Activated CD8-positive, alpha-beta T cell treated with anti-CD3 and anti-CD28 coated beads, Interleukin-2, amount 10 ng/mL, durations not matched to agents 7 days and 5 days (primary cell): ENCODE measurements at regions not wholly inside any gene's neighbourhood (a gene's known extent, or its start where the extent isn't known, plus 50 kb on each side); places are given as distances from the start of the nearest gene placed in this dataset.

Experiments
- ATAC-seq: fragments of 150-1000 bp; cut with Tn5 transposase; one replicate; pipeline ENCODE4 v1.10.0; 2021; ENCODE audit warnings: moderate library complexity
- CTCF ChIA-PET: fragments of 350-600 bp; sonication (Branson Sonifier 250); formaldehyde crosslinking; loops from one replicate; lab custom pipeline; 2021; ENCODE audit warnings: antibody characterized with exemption; lab: Charles Lee
- POLR2A ChIA-PET: fragments of 350-600 bp; sonication (Branson Sonifier 250); formaldehyde crosslinking; loops from one replicate; lab custom pipeline; 2021; ENCODE audit warnings: antibody characterized with exemption; lab: Charles Lee
- DNase-seq: peaks from one replicate; pipeline ENCODE4 v3.0.0-alpha.2; 2020
- H3K27ac Mint-ChIP-seq: one replicate; pipeline ENCODE4 v1.8.0; 2021; ENCODE audit warnings: mild to moderate bottlenecking, mixed read lengths
- H3K27me3 Mint-ChIP-seq: one replicate; pipeline ENCODE4 v1.8.0; 2021; ENCODE audit warnings: low read depth, mixed read lengths
- H3K36me3 Mint-ChIP-seq: one replicate; pipeline ENCODE4 v1.8.0; 2021; ENCODE audit warnings: low read depth, mixed read lengths
- H3K4me1 Mint-ChIP-seq: one replicate; pipeline ENCODE4 v1.8.0; 2021; ENCODE audit warnings: low read depth, mixed read lengths
- H3K4me3 Mint-ChIP-seq: one replicate; pipeline ENCODE4 v1.8.0; 2021; ENCODE audit warnings: mild to moderate bottlenecking, mixed read lengths
- H3K9me3 Mint-ChIP-seq: one replicate; pipeline ENCODE4 v1.8.0; 2022; ENCODE audit warnings: mixed read lengths; ENCODE audit not compliant: insufficient read depth

GRCh38 chr9:28050941-28051340, 477.7 kb upstream of the C9orf72 start:
- POLR2A ChIA-PET: no interaction called here
- CTCF ChIA-PET: no interaction called here
- DNase-seq (no peak), ATAC-seq (no peak)
- Mint-ChIP-seq H3K27me3 (no peaks in the 10 kb centered on the region), H3K27ac (no peak overlapping the region), H3K4me1 (no peaks in the 10 kb centered on the region), H3K36me3 (no peaks in the 10 kb centered on the region), H3K9me3 (no peaks in the 10 kb centered on the region), H3K4me3 (no peak overlapping the region)

- Mint-ChIP-seq H3K27me3 (no peaks in the 10 kb centered on the region), H3K27ac (no peak overlapping the region), H3K4me1 (no peaks in the 10 kb centered on the region), H3K36me3 (no peaks in the 10 kb centered on the region), H3K4me3 (no peak overlapping the region), H3K9me3 (no peaks in the 10 kb centered on the region)
- ChIA-PET POLR2A (no interaction called here), CTCF (no interaction called here)
- ATAC-seq (no peak), DNase-seq (no peak)
Measured at GRCh38 chr9:28051559-28052503, 478.6 kb upstream of the C9orf72 start.

- H3K4me3 Mint-ChIP-seq: no peak overlapping the region
- CTCF ChIA-PET: no interaction called here
- H3K9me3 Mint-ChIP-seq: no peaks in the 10 kb centered on the region
- H3K36me3 Mint-ChIP-seq: no peaks in the 10 kb centered on the region
- no peaks in the 10 kb centered on the region for H3K4me1 Mint-ChIP-seq
- no peak for ATAC-seq
- no peaks in the 10 kb centered on the region for H3K27me3 Mint-ChIP-seq
- DNase-seq: no peak
- no peak overlapping the region for H3K27ac Mint-ChIP-seq
- POLR2A ChIA-PET: no interaction called here
Measured at GRCh38 chr9:28053096-28053777, 480.0 kb upstream of the C9orf72 start.

DNA sequence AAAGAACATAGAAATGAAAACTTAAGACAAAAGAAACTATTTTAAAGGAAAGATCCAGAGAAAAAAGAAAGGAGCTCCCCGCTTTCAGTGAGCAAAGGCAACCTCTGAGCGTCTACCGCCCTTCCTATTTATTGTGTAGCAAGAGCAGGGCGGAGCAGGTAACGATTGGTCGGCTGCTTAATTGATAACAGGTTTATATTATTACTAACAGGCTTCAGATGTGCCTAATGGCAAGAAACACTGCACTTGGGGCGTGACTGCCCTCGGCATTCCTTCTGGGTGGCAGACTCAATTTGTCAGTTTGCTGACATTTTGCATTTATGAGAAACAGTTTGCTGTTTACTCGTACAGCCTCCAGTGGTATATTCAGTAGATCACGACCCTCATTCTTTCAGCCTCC, 482.7 kb upstream of the C9orf72 start:
- ChIA-PET CTCF (no interaction called here), POLR2A (no interaction called here)
- Mint-ChIP-seq H3K36me3 (no peaks in the 10 kb centered on the region), H3K9me3 (no peaks in the 10 kb centered on the region), H3K27me3 (no peaks in the 10 kb centered on the region), H3K4me1 (no peaks in the 10 kb centered on the region), H3K27ac (no peak overlapping the region), H3K4me3 (no peak overlapping the region)
- DNase-seq (no peak), ATAC-seq (no peak)

- no peak for ATAC-seq
- POLR2A ChIA-PET: no interaction called here
Measured at GRCh38 chr9:28056466-28056865, 483.2 kb upstream of the C9orf72 start.

DNA sequence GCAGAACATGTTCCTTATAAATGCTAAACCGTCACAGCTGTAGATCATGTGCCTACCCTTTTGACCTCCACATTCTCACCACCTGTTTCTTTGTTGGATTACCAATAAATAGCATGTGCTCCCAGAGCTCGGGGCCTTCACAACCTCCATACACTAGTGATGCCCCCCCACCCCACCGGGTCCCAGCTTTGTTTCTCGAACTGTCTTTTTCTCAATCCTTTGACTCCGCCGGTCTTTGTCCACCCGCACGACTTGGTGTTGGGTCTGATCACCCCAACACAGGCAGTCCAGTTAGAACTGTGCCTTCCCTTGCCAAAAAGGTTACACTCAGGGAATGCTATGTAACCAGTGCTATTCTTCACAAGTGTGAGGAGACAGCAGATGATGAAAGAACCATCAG, 485.9 kb upstream of the C9orf72 start:
- H3K36me3 Mint-ChIP-seq: no peaks in the 10 kb centered on the region
- no peaks in the 10 kb centered on the region for H3K27me3 Mint-ChIP-seq
- no peaks in the 10 kb centered on the region for H3K9me3 Mint-ChIP-seq
- ATAC-seq: no peak
- H3K27ac Mint-ChIP-seq: no peak overlapping the region
- no peak overlapping the region for H3K4me3 Mint-ChIP-seq
- CTCF ChIA-PET: no interaction called here
- DNase-seq: no peak
- POLR2A ChIA-PET: no interaction called here
- no peaks in the 10 kb centered on the region for H3K4me1 Mint-ChIP-seq

More at GRCh38 chr9:28056466-28056865, 483.2 kb upstream of the C9orf72 start:
- no peaks in the 10 kb centered on the region for H3K36me3 Mint-ChIP-seq
- H3K4me1 Mint-ChIP-seq: no peaks in the 10 kb centered on the region
- no peak for DNase-seq
- CTCF ChIA-PET: no interaction called here
- no peak overlapping the region for H3K27ac Mint-ChIP-seq
- no peak overlapping the region for H3K4me3 Mint-ChIP-seq
- H3K9me3 Mint-ChIP-seq: no peaks in the 10 kb centered on the region
- H3K27me3 Mint-ChIP-seq: no peaks in the 10 kb centered on the region

- ATAC-seq (no peak), DNase-seq (no peak)
- Mint-ChIP-seq H3K27ac (no peak overlapping the region), H3K36me3 (no peaks in the 10 kb centered on the region), H3K4me3 (no peak overlapping the region), H3K27me3 (no peaks in the 10 kb centered on the region), H3K4me1 (no peaks in the 10 kb centered on the region), H3K9me3 (no peaks in the 10 kb centered on the region)
- CTCF ChIA-PET: no interaction called here
- POLR2A ChIA-PET: no interaction called here
Measured at GRCh38 chr9:28064241-28064815, 491.0 kb upstream of the C9orf72 start.

- Mint-ChIP-seq H3K4me3 (no peak overlapping the region), H3K9me3 (no peaks in the 10 kb centered on the region), H3K27me3 (no peaks in the 10 kb centered on the region), H3K4me1 (no peaks in the 10 kb centered on the region), H3K36me3 (no peaks in the 10 kb centered on the region), H3K27ac (no peak overlapping the region)
- ATAC-seq: no peak
- CTCF ChIA-PET: interaction anchor here (0.7 kb wide), 1 partner anchor 108 kb away, joined by 3 read pairs; no protein-coding TSS in a partner anchor
- POLR2A ChIA-PET: no interaction called here
- DNase-seq: no peak
Measured at GRCh38 chr9:28073270-28073669, 500.0 kb upstream of the C9orf72 start.

DNA sequence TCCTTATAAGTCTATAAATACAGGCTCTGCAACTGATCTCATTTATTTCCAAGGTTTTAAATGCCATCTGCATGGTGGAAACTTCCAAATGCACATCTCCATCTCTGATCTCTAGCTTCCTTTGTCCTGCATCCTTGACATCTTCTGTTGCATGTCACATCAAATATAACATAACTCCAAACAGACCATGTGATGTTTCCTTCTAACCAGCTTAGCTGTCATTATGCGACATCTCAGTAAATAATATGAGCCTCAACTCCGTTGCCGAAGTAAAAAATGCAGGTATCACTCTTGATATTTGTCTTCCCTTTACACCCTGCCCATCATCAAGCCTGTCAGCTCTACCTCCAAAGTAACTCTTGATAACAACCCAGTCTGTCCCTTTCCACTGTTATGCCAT, 506.4 kb upstream of the C9orf72 start:
- CTCF ChIA-PET: interaction anchor here (0.8 kb wide), 1 partner anchor 11 kb away, joined by 4 read pairs; no protein-coding TSS in a partner anchor
- DNase-seq (no peak), ATAC-seq (no peak)
- POLR2A ChIA-PET: no interaction called here
- H3K4me1 Mint-ChIP-seq: no peaks in the 10 kb centered on the region
- H3K27ac Mint-ChIP-seq: no peak overlapping the region
- no peaks in the 10 kb centered on the region for H3K27me3 Mint-ChIP-seq
- no peak overlapping the region for H3K4me3 Mint-ChIP-seq
- no peaks in the 10 kb centered on the region for H3K36me3 Mint-ChIP-seq
- no peaks in the 10 kb centered on the region for H3K9me3 Mint-ChIP-seq

- CTCF ChIA-PET: no interaction called here
- DNase-seq: no peak
- Mint-ChIP-seq H3K9me3 (no peaks in the 10 kb centered on the region), H3K27ac (no peak overlapping the region), H3K27me3 (no peaks in the 10 kb centered on the region), H3K4me1 (no peaks in the 10 kb centered on the region), H3K36me3 (no peaks in the 10 kb centered on the region), H3K4me3 (no peak overlapping the region)
- POLR2A ChIA-PET: no interaction called here
- no peak for ATAC-seq
Measured at GRCh38 chr9:28082671-28083070, 509.4 kb upstream of the C9orf72 start.

DNA sequence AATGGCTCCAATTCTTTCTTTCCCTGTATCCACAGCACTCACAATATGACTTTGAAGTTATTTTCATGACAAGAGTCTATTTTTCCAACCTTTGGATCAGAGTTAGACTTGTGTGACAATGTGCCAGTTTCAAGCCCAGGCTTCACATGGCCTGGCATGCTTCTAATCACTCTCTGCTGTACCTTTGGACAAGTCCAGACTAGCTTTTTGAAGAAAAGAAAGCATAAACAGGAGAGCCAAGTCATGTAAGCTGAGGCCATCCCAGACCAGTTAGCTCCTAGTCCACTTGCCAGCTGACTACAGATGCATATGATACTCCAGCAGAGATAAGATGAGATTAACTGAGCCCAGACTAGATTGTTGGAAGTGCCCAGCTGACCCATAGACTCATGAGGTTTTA, 513.6 kb upstream of the C9orf72 start:
- Mint-ChIP-seq H3K27me3 (no peaks in the 10 kb centered on the region), H3K4me3 (no peak overlapping the region), H3K27ac (no peak overlapping the region), H3K9me3 (no peaks in the 10 kb centered on the region), H3K4me1 (no peaks in the 10 kb centered on the region), H3K36me3 (no peaks in the 10 kb centered on the region)
- ChIA-PET POLR2A (no interaction called here), CTCF (no interaction called here)
- ATAC-seq: no peak
- no peak for DNase-seq
